ENCODE measurements at regions not wholly inside any gene's neighbourhood (a gene's known extent, or its start where the extent isn't known, plus 50 kb on each side); places are given as distances from the start of the nearest gene placed in this dataset.
"Not testable (repeated sequence)": the region's sequence is repeated elsewhere in the genome, so short reads cannot be mapped to it uniquely, and the experiment has no call there.

DNA sequence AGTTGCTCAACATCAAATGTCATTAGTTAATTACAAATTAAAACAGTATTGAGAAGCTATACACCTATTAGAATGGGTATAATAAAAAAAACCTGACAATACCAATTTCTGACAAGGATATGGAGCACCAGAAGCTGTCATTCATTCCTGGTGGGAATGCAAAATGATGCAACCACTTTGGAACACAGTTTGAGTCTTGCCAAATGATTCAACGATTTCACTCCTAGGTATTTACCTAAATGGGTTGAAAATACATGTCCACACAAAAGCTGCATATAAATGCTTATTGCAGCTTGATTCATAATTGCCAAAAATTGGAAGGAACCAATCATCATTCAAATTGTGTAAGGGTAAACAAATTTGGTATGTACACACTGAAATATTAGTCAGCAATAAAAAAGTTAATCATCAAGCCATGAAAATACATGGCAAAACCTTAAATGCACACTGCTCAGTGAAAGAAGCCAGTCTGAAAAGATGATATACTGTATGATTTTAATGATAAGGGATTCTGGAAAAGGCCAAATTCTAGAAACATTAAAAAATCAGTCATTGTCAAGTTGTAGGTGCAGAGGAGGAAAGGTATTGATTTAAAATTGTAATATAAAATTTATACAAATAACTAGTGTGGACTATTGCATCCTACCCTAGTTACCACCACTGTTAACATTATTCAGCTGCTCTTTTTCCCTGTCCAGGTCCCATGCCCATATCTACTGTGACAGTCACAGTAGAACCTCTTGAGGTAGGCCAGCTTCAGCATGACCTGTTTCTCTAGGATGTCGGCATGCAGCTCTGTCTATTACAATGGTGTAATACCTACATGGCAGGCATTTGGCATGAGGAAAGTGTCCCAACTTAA lies 356.4 kb upstream of the SPATA31A3 start:
- H3K4me3 ChIP-seq; DNase-seq (ENCODE audit: low read depth in 1 of 2, low spot score in 1 of 2); H3K27ac ChIP-seq; H3K4me1 ChIP-seq; H3K9me3 ChIP-seq; POLR2A ChIA-PET; FAIRE-seq; CTCF ChIA-PET; H3K4me2 ChIP-seq: not testable (repeated sequence)
- WGBS (ENCODE audit: missing lambda C conversion rate), result no CpG with 5 or more reads among the region's 2 CpGs
- ATAC-seq, result peak; percentile 68 to 83

DNA sequence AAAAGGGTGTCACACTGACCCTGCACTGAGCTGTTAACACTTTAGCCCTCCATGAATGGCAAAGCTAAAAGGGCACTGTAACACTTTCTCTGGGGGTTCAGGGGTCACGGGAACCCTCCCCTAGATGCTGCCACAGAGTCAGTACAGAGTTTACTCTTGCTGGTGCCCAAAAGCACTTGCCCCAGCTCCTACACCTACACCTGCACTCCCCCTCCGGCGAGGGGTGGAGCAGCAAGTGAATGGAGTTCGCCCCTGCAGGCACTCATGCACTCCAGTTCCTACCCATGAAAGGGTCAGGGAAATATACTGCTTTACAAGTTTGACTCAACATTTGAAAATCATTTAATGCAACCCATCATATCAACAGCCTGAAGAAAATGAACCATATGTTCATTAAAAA lies 355.7 kb upstream of the SPATA31A3 start:
- CTCF ChIA-PET; POLR2A ChIA-PET; H3K9me3 ChIP-seq; H3K27ac ChIP-seq; H3K4me2 ChIP-seq; H3K4me1 ChIP-seq; DNase-seq (ENCODE audit: low read depth in 1 of 2, low spot score in 1 of 2); H3K4me3 ChIP-seq; FAIRE-seq: not testable (repeated sequence)
- no CpG with 5 or more reads among the region's 4 CpGs for WGBS (ENCODE audit: missing lambda C conversion rate)
- ATAC-seq, result peak in 1 of 2 experiments; percentile 18; a peak in 3 of 6 replicates

DNA sequence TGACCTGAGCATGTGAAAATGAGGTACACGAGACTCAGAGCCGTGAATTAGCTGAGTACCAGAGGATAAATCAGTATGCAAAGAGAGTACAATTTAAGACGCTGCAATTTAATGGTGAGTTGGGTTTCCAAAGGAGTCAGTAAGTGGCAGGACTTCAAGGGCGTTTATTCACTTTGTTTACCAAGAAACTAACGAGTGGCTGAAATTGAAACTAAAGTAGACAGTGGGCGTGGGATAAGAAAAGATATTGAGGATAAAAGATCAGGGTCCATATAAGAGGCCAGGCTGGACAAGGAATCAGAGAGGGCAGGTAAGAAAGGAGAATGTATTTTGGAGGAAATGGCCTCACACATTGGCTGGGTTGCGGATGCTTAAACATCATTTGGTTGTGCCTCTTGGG lies 346.9 kb upstream of the SPATA31A3 start:
- H3K4me1 ChIP-seq; H3K9me3 ChIP-seq; DNase-seq (ENCODE audit: low read depth in 1 of 2, low spot score in 1 of 2); CTCF ChIA-PET; H3K4me3 ChIP-seq; H3K4me2 ChIP-seq; POLR2A ChIA-PET; H3K27ac ChIP-seq; ATAC-seq; FAIRE-seq: not testable (repeated sequence)
- WGBS (ENCODE audit: missing lambda C conversion rate), result no CpG with 5 or more reads among the region's 7 CpGs

GRCh38 chr9:67338201-67338600 lies 345.9 kb upstream of the SPATA31A3 start:
- DNase-seq (ENCODE audit: low read depth in 1 of 2, low spot score in 1 of 2); H3K4me3 ChIP-seq; H3K27ac ChIP-seq; H3K4me2 ChIP-seq; H3K4me1 ChIP-seq; H3K9me3 ChIP-seq; FAIRE-seq; POLR2A ChIA-PET; ATAC-seq; CTCF ChIA-PET: not testable (repeated sequence)
- 98% methylated on average over 5 of the region's 12 CpGs for WGBS (ENCODE audit: missing lambda C conversion rate)

DNA sequence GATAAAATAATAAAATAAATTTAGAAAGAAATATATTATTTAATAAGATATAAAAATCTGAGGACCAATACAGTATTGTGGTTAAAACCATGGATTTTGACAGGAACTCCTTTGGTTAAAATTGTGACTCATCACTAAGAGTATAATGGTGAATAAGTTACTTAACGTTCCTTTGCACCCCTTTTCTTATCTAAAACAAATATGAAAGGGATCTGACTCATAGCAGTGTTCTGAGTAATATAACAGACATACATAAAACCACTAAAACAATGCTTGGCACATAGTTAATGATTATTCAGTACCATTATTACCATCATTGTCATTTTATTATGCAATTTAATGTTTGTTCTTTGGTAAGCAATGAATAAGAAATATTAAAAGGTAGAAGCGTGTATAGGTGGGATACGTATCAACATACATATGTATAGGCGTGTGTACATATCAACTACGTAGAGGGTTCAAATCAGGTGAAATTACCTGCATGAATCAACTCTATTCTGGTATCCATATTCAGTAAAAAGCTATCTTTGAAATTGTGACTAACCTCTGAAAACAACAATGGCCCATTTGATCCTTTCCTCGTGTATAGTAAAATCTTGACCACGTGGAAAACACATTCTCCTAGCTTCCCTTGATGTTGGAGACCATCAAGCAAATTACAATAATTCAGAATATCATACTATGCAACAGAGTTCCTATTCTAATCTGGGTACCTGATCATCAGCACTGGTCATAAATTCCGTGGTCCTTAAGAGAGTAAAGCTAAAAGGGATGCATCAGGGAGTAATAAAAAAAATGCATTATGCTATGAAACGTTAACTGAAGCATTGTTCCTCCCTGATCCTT lies 342.6 kb upstream of the SPATA31A3 start:
- H3K9me3 ChIP-seq; DNase-seq (ENCODE audit: low read depth in 1 of 2, low spot score in 1 of 2); CTCF ChIA-PET; H3K4me2 ChIP-seq; H3K27ac ChIP-seq; FAIRE-seq; H3K4me1 ChIP-seq; POLR2A ChIA-PET; H3K4me3 ChIP-seq: not testable (repeated sequence)
- WGBS (ENCODE audit: missing lambda C conversion rate), result no CpG with 5 or more reads among the region's 9 CpGs
- peak; percentile 99 for ATAC-seq

DNA sequence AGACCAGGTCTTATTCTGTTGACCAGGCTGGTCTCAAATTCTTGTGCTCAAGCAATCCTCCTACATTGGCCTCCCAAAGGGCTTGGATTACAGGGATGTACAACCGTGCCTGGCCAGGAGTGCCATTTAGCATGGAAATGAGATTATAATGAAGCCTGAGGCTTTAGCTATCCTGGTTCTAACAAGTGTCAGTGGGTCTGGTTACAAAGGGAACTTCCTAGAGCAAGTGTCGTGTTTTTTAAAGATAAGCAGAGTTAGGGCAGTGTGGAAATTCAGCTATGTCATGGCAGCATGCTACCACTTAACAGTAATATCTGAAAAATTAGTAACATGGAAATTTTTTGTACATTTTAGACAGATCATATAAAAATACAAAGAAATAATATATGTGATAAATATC lies 339.3 kb upstream of the SPATA31A3 start:
- ATAC-seq; POLR2A ChIA-PET; H3K4me3 ChIP-seq; CTCF ChIA-PET; FAIRE-seq; H3K4me2 ChIP-seq; H3K27ac ChIP-seq; H3K4me1 ChIP-seq; H3K9me3 ChIP-seq; DNase-seq (ENCODE audit: low read depth in 1 of 2, low spot score in 1 of 2): not testable (repeated sequence)
- WGBS (ENCODE audit: missing lambda C conversion rate), result no CpG with 5 or more reads among the region's 2 CpGs

DNA sequence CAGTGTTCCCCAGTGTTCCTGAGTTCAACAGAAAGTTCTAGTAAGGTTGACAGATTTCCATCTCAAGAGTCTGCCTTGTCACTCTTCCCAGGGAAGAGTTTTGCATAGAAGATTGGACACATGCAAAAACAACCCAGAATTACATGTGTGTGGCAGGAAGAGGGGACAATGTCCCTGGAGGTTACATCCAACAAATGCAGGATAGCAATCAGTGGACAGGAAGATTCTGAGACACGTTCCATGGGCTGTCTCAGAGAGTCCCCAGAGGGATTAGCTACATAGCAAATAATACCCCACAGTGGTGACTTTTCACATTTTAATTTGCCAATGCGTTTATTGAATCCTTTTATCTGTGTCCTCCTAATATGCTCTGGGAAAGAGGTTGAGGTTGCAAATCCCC lies 321.1 kb upstream of the SPATA31A3 start:
- CTCF ChIA-PET; H3K4me3 ChIP-seq; H3K9me3 ChIP-seq; POLR2A ChIA-PET; DNase-seq (ENCODE audit: low read depth in 1 of 2, low spot score in 1 of 2); FAIRE-seq; H3K4me2 ChIP-seq; H3K27ac ChIP-seq; H3K4me1 ChIP-seq: not testable (repeated sequence)
- peak in 1 of 2 experiments; percentile 50; a peak in 2 of 6 replicates for ATAC-seq
- WGBS (ENCODE audit: missing lambda C conversion rate), result no CpG with 5 or more reads among the region's 2 CpGs

- H3K9me3 ChIP-seq; H3K27ac ChIP-seq; FAIRE-seq; POLR2A ChIA-PET; CTCF ChIA-PET; H3K4me2 ChIP-seq; H3K4me1 ChIP-seq; H3K4me3 ChIP-seq; ATAC-seq; DNase-seq (ENCODE audit: low read depth in 1 of 2, low spot score in 1 of 2): not testable (repeated sequence)
- no CpG with 5 or more reads among the region's 5 CpGs for WGBS (ENCODE audit: missing lambda C conversion rate)
Observed at GRCh38 chr9:67312504-67312903, 320.2 kb upstream of the SPATA31A3 start.

GRCh38 chr9:67307109-67307508 lies 314.8 kb upstream of the SPATA31A3 start:
- FAIRE-seq; DNase-seq (ENCODE audit: low read depth in 1 of 2, low spot score in 1 of 2); H3K9me3 ChIP-seq; H3K4me3 ChIP-seq; H3K4me1 ChIP-seq; POLR2A ChIA-PET; H3K4me2 ChIP-seq; CTCF ChIA-PET; H3K27ac ChIP-seq: not testable (repeated sequence)
- WGBS (ENCODE audit: missing lambda C conversion rate), result 100% methylated on average over 2 of the region's 8 CpGs
- ATAC-seq, result peak in 1 of 2 experiments; percentile 59; a peak in 1 of 6 replicates

- H3K4me2 ChIP-seq; POLR2A ChIA-PET; ATAC-seq; H3K4me3 ChIP-seq; DNase-seq (ENCODE audit: low read depth in 1 of 2, low spot score in 1 of 2); H3K9me3 ChIP-seq; FAIRE-seq; H3K4me1 ChIP-seq; H3K27ac ChIP-seq; CTCF ChIA-PET: not testable (repeated sequence)
- WGBS (ENCODE audit: missing lambda C conversion rate), result no CpG with 5 or more reads among the region's 6 CpGs
Observed at GRCh38 chr9:67288797-67289196, 296.4 kb upstream of the SPATA31A3 start.

GRCh38 chr9:67288117-67288735 lies 295.9 kb upstream of the SPATA31A3 start:
- FAIRE-seq; CTCF ChIA-PET; POLR2A ChIA-PET; DNase-seq (ENCODE audit: low read depth in 1 of 2, low spot score in 1 of 2); H3K4me3 ChIP-seq; H3K9me3 ChIP-seq; H3K4me2 ChIP-seq; H3K4me1 ChIP-seq; H3K27ac ChIP-seq: not testable (repeated sequence)
- ATAC-seq, result 0 out of 6 replicates have a peak, but pooled peaks have one; percentile 34 to 40
- no CpG with 5 or more reads among the region's 46 CpGs for WGBS (ENCODE audit: missing lambda C conversion rate)
